ENCODE measurements at regions not wholly inside any gene's neighbourhood (a gene's known extent, or its start where the extent isn't known, plus 50 kb on each side); places are given as distances from the start of the nearest gene placed in this dataset.

DNA sequence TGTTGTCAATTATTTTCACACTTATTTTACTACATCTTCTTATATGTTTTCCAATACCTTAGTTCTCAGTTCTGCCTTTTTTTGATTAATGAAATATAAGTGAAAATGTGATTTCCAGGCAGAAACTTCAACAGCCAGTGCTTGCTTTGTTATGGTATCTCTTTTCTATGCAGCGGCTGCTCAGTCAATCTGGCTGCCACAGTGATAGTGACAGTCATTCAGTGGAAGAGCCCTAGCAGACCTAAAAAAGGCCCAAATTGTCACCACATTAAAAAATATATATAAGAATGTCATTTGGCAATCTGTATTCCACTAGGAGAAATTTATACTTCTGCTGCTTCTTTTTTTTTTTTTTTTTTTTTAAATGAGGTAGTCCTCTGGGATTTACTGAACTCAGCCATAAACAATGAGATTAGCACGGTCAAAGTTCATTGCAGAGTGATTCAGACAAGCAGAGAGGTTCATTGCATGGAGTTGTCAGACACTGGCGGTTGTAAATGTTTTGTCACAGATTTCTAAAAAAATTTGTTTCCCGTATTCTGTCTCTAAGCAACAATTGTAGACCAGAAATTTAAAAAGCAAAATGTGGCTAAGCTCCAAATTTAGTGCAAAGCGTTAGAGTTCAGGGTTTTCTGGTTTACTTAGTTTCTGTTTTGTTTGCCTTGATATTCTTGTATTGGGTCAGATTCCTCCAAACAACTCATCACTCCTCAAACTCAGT, 94.7 kb upstream of the PRR20A start:
- no peak for TF ChIP-seq HDGF (IDR thresholded peaks at IDR 0.05; ENCODE audit: borderline replicate concordance)
- TF ChIP-seq ELF4 (IDR thresholded peaks at IDR 0.05) = no peak
- TF ChIP-seq FOXA1 (IDR thresholded peaks at IDR 0.05) = no peak
- TF ChIP-seq BHLHE40 (IDR thresholded peaks at IDR 0.05; ENCODE audit: borderline replicate concordance) = no peak
- no peak for TF ChIP-seq LEF1 (IDR thresholded peaks at IDR 0.05; ENCODE audit: borderline replicate concordance)
- TF ChIP-seq SP1 (IDR thresholded peaks at IDR 0.05) = no peak
- TF ChIP-seq ARNT (IDR thresholded peaks at IDR 0.05) = no peak
- no peak for TF ChIP-seq SUZ12 (IDR thresholded peaks at IDR 0.05)
- no peak for TF ChIP-seq FOXK2 (IDR thresholded peaks at IDR 0.05)
- TF ChIP-seq ZNF384 (IDR thresholded peaks at IDR 0.05) = peak; percentile 81
- TF ChIP-seq, protein P1, sequence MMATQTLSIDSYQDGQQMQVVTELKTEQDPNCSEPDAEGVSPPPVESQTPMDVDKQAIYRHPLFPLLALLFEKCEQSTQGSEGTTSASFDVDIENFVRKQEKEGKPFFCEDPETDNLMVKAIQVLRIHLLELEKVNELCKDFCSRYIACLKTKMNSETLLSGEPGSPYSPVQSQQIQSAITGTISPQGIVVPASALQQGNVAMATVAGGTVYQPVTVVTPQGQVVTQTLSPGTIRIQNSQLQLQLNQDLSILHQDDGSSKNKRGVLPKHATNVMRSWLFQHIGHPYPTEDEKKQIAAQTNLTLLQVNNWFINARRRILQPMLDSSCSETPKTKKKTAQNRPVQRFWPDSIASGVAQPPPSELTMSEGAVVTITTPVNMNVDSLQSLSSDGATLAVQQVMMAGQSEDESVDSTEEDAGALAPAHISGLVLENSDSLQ (IDR thresholded peaks at IDR 0.05) = no peak
